B cell (primary cell): ENCODE measurements at regions not wholly inside any gene's neighbourhood (a gene's known extent, or its start where the extent isn't known, plus 50 kb on each side); places are given as distances from the start of the nearest gene placed in this dataset.

Experiments used
- ATAC-seq: fragments of 200-7000 bp; cut with Tn5 transposase; one replicate; pipeline ENCODE4 v1.10.0; 2021; ENCODE audit warnings: low read depth, mild to moderate bottlenecking, moderate number of reproducible peaks, moderate library complexity
- CTCF ChIA-PET: fragments of 350-600 bp; sonication (Branson Sonifier 250); formaldehyde crosslinking; loops from one replicate; lab custom pipeline; 2021; ENCODE audit warnings: antibody characterized with exemption, inconsistent platforms; lab: Charles Lee
- POLR2A ChIA-PET: fragments of 350-600 bp; sonication (Branson Sonifier 250); formaldehyde crosslinking; loops from one replicate; lab custom pipeline; 2021; ENCODE audit warnings: antibody characterized with exemption; lab: Charles Lee
- DNase-seq: peaks from one replicate; pipeline ENCODE4 v3.0.0; 2013
- H2AFZ ChIP-seq: 2 replicates; pipeline ENCODE4 v1.6.1; 2012; ENCODE audit warnings: mild to moderate bottlenecking, low read depth, low read length; ENCODE audit not compliant: insufficient read depth, poor library complexity, severe bottlenecking
- H3K27ac ChIP-seq, 2 donors: 1 replicate in 1 of 2; 2 replicates in 1 of 2; pipeline ENCODE4 v1.5.1; 2012 to 2013; ENCODE audit warnings: low read length in 2 of 2, mild to moderate bottlenecking in 2 of 2, moderate library complexity in 1 of 2
- H3K27me3 ChIP-seq, 4 experiments: fragments of 200-600 bp in 1 of 4; sonication (generic) in 1 of 4; replicated peaks in 1 of 4; 1 replicate in 2 of 4; 2 replicates in 2 of 4; pipeline versions ENCODE4 v1.6.1 to v1.7.0; 2013 to 2016; ENCODE audit warnings: low read length in 3 of 4, mild to moderate bottlenecking in 2 of 4, mixed read lengths in 1 of 4, moderate library complexity in 1 of 4; ENCODE audit not compliant: insufficient read depth in 4 of 4, control insufficient read depth in 3 of 4; ENCODE audit errors: control extremely low read depth in 1 of 4
- H3K36me3 ChIP-seq, 2 experiments: replicated peaks in 1 of 2; 1 replicate in 1 of 2; 2 replicates in 1 of 2; pipeline versions ENCODE4 v1.6.1 to v1.7.1; 2013; ENCODE audit warnings: low read length in 1 of 2; ENCODE audit not compliant: insufficient read depth in 2 of 2, control insufficient read depth in 1 of 2; ENCODE audit errors: control extremely low read depth in 1 of 2, extremely low read depth in 1 of 2
- H3K4me1 ChIP-seq, 2 donors: fragments of 200-600 bp in 1 of 2; sonication (generic) in 1 of 2; 1 replicate in 1 of 2; 2 replicates in 1 of 2; pipeline versions ENCODE4 v1.5.1 to v1.6.1; 2013 to 2017; ENCODE audit warnings: low read length in 2 of 2; ENCODE audit not compliant: control insufficient read depth in 2 of 2, insufficient read depth in 2 of 2
- H3K4me2 ChIP-seq: replicated peaks from 2 replicates; pipeline ENCODE3; 2012; ENCODE audit warnings: mild to moderate bottlenecking, low read depth, low read length; ENCODE audit not compliant: poor library complexity, severe bottlenecking
- H3K4me3 ChIP-seq, 5 experiments: fragments of 200-600 bp in 1 of 5; sonication (generic) in 1 of 5; 1 replicate in 3 of 5; 2 replicates in 2 of 5; pipeline versions ENCODE4 v1.5.1 to v1.7.0; 2011 to 2016; ENCODE audit warnings: low read length in 4 of 5, mild to moderate bottlenecking in 4 of 5, low read depth in 2 of 5, control low read depth in 1 of 5, moderate library complexity in 1 of 5; ENCODE audit not compliant: insufficient read depth in 1 of 5; ENCODE audit errors: control extremely low read depth in 1 of 5, extremely low read depth in 1 of 5
- H3K79me2 ChIP-seq: fragments of 200-600 bp; sonication (generic); one replicate; pipeline ENCODE4 v1.6.0; 2016; ENCODE audit warnings: low read length; ENCODE audit not compliant: control insufficient read depth, insufficient read depth
- H3K9ac ChIP-seq: fragments of 200-600 bp; sonication (generic); 2 replicates; pipeline ENCODE4 v1.6.1; 2017; ENCODE audit warnings: mild to moderate bottlenecking, low read length, moderate library complexity
- H3K9me3 ChIP-seq, 3 donors: one replicate each; pipeline versions ENCODE4 v1.6.1 to v1.7.1; 2013; ENCODE audit warnings: low read length in 2 of 3; ENCODE audit not compliant: control insufficient read depth in 2 of 3, insufficient read depth in 1 of 3; ENCODE audit errors: control extremely low read depth in 1 of 3
- H4K20me1 ChIP-seq: 2 replicates; pipeline ENCODE4 v1.6.0; 2012; ENCODE audit warnings: mild to moderate bottlenecking, low read length; ENCODE audit not compliant: insufficient read depth, control insufficient read depth, poor library complexity, severe bottlenecking
- H3K27ac Mint-ChIP-seq: one replicate; pipeline ENCODE4 v1.8.0; 2021; ENCODE audit warnings: mixed read lengths
- H3K27me3 Mint-ChIP-seq: one replicate; pipeline ENCODE4 v1.8.0; 2021; ENCODE audit warnings: mixed read lengths
- H3K4me1 Mint-ChIP-seq: one replicate; pipeline ENCODE4 v1.8.0; 2021; ENCODE audit warnings: mixed read lengths
- H3K4me3 Mint-ChIP-seq: one replicate; pipeline ENCODE4 v1.8.0; 2021; ENCODE audit warnings: mixed read lengths
- H3K9me3 Mint-ChIP-seq: one replicate; pipeline ENCODE4 v1.8.0; 2022; ENCODE audit warnings: mixed read lengths; ENCODE audit not compliant: insufficient read depth
- CTCF ChIP-seq: fragments of 200-600 bp; IDR thresholded peaks from one replicate; pipeline ENCODE4 v1.8.0; 2022; ENCODE audit warnings: antibody characterized with exemption, mild to moderate bottlenecking
- EZH2 ChIP-seq: IDR thresholded peaks from 2 replicates; pipeline ENCODE4 v1.6.1; 2012; ENCODE audit warnings: borderline replicate concordance, low read depth, mild to moderate bottlenecking, moderate library complexity, low read length; ENCODE audit not compliant: insufficient read depth, poor library complexity, severe bottlenecking
- WGBS: methylation state at CpG from one replicate; pipeline ENCODE4 v1.1.5; 2013; ENCODE audit warnings: missing lambda C conversion rate; ENCODE audit not compliant: insufficient coverage; 5-methylcytosine and 5-hydroxymethylcytosine counted together
- intact Hi-C: fragments of 100-400 bp; cut with micrococcal nuclease; formaldehyde crosslinking; loops from one replicate; pipeline ENCODE4 v1.10.0; 2022

GRCh38 chr1:93013145-93014065 lies 52.1 kb upstream of the DIPK1A start:
- 90% methylated on average over 2 of the region's 4 CpGs for WGBS
- Histone ChIP-seq H4K20me1 (no peaks in the 10 kb centered on the region), H3K4me2 (no peak overlapping the region), H3K9ac (no peak overlapping the region), H3K27ac (no peak overlapping the region), H3K4me1 (no peaks in the 10 kb centered on the region), H3K27me3 (no peaks in the 10 kb centered on the region), H2AFZ (no peak overlapping the region), H3K4me3 (no peak overlapping the region), H3K36me3 (no peaks in the 10 kb centered on the region), H3K79me2 (no peaks in the 10 kb centered on the region), H3K9me3 (no peaks in the 10 kb centered on the region)
- Mint-ChIP-seq H3K27ac (no peak overlapping the region), H3K9me3 (no peaks in the 10 kb centered on the region), H3K4me3 (no peak overlapping the region), H3K4me1 (no peaks in the 10 kb centered on the region), H3K27me3 (peaks cover 4% of the 10 kb centered on the region)
- TF ChIP-seq CTCF: no peak
- TF ChIP-seq EZH2: no peak
- ATAC-seq (no peak), DNase-seq (no peak)
- POLR2A ChIA-PET: no interaction called here
- CTCF ChIA-PET: interaction anchor here (0.7 to 19.0 kb wide), 6 partner anchors 10 to 66 kb away, joined by 3 to 261 read pairs (median 6); partner anchors contain the start of gene DIPK1A
- intact Hi-C loops: no loop called here

- Histone ChIP-seq H3K9ac (no peak overlapping the region), H4K20me1 (no peaks in the 10 kb centered on the region), H3K27ac (no peak overlapping the region), H2AFZ (no peak overlapping the region), H3K4me3 (no peak overlapping the region), H3K9me3 (no peaks in the 10 kb centered on the region), H3K27me3 (no peaks in the 10 kb centered on the region), H3K36me3 (no peaks in the 10 kb centered on the region), H3K4me2 (no peak overlapping the region), H3K4me1 (no peaks in the 10 kb centered on the region), H3K79me2 (no peaks in the 10 kb centered on the region)
- POLR2A ChIA-PET: no interaction called here
- TF ChIP-seq CTCF (no peak), EZH2 (no peak)
- Mint-ChIP-seq H3K4me3 (no peak overlapping the region), H3K27me3 (peaks cover 4% of the 10 kb centered on the region), H3K9me3 (no peaks in the 10 kb centered on the region), H3K4me1 (no peaks in the 10 kb centered on the region), H3K27ac (no peak overlapping the region)
- WGBS: 80% methylated on average over 2 of the region's 2 CpGs
- DNase-seq (no peak), ATAC-seq (no peak)
- intact Hi-C loops: no loop called here
- CTCF ChIA-PET: interaction anchor here (0.6 to 19.0 kb wide), 8 partner anchors 10 to 150 kb away, joined by 3 to 261 read pairs (median 4); partner anchors contain the start of gene DIPK1A
These were observed 52.9 kb upstream of the DIPK1A start for GRCh38 chr1:93014168-93014567.
